HG02970 (cell line): ENCODE measurements at regions not wholly inside any gene's neighbourhood (a gene's known extent, or its start where the extent isn't known, plus 50 kb on each side); places are given as distances from the start of the nearest gene placed in this dataset.

Experiments
- ATAC-seq: cut with Tn5 transposase; IDR thresholded peaks from one replicate; pipeline ENCODE4 v1.9.1; 2021; ENCODE audit warnings: mild to moderate bottlenecking, moderate library complexity, moderate number of reproducible peaks; ENCODE audit not compliant: unreplicated experiment, low FRiP score

DNA sequence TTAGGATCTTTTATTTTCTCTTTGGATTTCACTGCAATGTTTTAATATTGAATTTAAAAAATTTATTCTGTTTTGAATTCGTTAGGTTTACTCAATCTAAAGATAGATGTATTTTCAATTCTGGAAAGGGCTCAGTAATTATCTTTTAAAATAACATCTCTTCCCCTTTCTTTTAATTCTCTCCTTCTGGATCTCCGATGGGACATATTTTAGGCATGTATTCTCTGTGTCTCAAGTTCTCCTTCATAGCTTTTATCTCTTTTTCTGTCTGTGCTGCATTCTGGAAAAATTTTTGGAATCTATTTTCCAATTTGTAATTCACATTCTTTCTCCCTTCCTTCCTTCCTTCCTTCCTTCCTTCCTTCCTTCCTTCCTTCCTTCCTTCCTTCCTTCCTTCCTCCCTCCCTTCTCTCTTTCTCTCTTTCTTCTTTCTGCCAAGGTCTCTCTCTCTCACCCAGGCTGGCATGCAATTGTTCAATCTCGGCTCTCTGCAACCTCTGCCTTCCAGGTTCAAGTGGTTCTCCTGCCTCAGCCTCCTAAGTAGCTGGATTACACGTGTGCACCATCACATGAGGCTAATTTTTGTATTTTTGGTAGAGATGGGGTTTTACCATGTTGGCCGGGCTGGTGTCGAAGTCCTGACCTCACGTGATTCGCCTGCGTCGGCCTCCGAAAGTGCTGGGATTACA, 98.5 kb upstream of the CTTNBP2 start:
- no peak for ATAC-seq

DNA sequence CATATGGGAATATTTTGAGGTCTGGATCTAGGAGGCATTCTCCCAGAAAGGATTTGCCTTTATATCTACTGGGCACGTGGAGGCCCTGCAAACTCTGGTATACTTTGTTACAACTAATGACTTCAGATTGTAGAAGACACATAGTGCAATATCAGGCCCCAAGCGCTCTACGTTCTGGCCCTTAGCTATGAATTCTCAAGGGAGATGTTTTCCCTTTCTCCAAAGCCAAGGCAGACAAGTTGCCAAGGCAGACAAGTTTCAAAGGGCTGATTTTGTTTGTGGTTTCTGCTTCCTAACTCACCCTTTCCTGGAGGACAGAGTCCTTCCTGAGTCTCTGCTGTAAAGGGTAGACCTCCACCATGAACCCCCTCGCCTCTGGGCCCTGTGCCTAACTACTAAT, 99.4 kb upstream of the CTTNBP2 start:
- ATAC-seq = no peak

DNA sequence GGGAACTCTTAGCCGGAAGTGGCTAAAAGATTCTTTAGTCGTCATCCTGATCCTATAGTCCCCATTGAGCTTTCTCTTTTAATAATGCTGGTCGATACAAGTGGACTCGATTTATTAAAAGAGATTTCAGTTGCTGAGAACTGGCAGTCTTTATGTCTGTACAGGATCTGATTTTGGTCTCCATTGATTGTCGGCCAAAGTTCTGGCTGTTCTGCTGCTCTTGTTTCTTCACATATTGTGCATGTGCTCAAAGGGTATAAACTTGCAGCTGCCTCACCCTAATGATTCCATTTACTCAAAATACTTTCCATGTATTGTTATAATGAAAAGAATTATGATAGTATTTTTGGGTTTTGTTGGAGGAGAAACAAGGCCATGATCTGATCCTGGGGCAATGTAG, 100.7 kb upstream of the CTTNBP2 start:
- ATAC-seq = no peak

DNA sequence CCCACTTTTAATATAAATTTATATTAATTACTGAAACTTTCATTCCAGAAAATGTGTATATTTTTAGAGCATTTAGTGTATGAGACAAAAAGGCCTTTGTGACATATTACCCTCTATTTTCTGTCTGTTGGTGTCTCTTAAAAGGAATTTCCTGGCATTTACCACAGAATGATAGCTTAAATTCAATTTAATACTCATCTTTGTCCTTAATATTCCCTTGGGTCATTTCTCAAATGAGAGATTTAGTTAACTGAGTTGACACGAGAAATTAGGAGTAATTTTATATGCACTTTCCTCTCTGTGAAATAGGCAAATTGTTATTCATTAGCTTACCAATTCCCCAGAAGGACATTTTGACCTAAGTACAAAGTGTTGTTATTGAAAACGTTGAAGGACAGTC, 101.7 kb upstream of the CTTNBP2 start:
- ATAC-seq = no peak

DNA sequence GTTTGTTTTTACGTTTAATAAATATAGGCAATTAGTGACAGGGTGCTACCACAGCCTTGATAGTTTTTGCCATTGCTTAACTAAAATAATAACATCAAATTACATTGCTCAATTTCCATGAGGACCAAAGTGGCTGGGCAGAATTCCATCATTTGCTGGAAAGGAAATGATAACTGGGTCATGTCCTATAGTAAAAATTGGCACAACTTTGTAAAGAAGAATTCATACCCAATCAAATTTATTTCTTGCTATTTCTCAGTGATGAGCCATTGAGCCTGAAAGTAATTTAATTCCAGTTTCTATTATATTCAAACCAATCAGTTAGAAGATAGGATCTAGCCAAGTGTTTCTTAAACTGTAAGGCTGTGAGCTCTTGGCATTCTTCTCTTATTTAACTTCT, 102.2 kb upstream of the CTTNBP2 start:
- ATAC-seq = no peak

DNA sequence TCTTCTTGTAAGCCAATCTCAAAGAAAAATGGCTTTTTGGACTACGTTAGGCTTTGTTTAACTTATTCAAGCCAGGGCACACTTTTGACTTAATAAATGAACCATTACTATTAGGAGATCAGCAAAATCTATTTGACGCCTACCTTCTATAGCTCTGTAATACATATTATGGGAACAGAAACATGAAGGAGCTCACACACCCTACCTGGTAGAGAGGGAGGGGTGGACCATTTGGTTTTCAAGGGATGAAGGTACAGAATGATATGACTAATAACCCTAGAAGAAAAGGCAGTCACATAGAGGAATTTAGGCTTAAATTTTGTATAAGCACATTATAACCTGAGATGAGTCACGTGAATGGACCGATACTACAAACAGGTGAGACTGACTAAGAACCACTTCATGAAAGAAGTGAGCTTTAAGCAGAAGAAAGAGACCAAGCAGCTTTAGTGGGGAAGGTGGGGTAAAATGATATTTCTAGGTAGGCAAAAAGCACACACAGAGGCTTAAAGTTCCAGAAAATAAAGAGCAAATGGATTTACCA, 106.8 kb upstream of the CTTNBP2 start:
- no peak for ATAC-seq

DNA sequence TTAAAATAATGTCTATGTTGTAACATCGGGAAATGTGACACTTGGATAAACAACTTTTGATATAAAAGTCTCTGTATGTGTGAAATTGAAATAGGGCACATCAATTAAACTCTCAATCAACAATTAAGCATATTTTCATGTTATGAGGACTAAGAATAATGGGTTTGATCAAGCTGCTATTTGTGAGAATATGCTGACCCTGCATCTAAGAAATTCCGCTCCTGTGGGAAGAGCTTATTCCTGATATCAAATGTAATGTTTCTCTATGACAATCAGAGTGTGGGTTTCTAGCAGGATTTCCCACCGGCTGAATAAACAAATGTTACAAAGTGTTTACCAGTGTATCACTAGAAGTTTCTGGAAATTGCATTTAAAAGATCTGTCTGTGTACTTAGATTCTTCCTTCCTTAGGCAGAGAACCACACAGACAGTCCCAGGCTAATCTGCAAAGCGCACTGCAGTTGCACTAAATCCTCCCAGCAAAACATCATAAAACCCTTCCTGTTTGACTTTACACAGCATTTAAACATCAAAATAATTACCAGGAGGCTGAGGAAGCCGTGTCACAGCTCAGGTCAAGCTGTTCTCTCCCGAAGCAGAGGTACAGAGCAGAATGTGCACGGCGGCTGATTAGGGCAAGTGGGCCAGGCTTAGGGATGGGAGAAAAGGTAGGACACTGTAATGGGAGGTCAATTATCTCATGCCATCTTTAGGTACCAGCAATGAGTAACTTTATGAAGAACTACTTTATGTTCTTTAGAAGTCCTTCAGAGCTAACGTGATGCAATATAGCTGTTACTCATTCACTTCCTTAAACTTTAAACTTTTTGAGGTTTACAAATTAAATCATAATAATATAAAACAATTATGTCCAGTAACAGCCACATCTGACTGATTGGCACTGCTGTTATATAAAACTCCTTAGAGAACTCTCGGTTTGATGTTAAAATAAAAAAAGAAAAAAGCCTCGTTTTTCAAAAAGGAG, 109.1 kb upstream of the CTTNBP2 start:
- ATAC-seq = no peak

DNA sequence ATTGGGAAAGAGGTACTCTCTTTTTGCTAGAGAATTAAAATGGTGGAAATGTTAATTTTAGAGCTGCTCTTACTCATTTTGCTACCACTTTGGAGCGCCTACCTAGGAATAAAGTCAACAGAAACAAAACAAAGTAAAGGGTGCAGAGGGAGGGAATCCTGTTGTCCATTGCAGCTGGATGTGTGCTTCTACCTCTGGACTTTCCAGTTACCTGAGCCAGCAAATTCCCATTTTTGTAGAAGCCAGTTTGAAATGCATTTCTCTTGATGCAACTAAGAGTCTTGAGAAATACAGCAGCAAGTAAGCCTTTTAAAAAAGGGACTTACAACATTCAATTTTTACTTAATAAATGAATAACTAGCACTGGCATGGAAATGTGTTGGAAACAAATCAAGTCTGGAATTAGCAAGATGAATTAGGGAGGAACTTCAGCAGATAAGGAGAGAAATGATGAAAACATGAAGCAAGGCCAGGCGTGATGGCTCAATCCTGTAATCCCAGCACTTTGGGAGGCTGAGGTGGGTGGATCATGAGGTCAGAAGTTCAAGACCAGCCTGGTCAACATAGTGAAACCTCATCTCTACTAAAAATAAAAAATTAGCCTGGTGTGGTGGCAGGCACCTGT, 113.5 kb upstream of the CTTNBP2 start:
- no peak for ATAC-seq

DNA sequence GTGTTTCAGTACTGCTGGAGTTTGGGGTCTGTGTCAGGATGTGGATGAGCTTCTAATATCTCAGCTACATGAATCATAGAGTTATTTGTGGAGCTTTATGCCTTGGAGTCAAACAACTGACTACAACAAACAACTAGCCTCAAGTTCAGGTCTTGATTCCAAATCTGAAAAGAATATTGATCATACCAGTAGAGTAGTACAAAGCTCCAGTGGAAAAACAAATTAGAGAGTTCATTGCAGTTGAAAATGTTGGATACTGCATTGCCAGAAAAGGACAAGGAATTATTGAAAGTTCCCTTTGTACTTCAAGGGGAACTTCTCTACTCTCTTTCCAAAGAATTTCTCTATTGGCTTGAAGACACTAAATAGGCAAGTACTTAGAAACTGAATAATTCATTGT, 117.6 kb upstream of the CTTNBP2 start:
- ATAC-seq = no peak

DNA sequence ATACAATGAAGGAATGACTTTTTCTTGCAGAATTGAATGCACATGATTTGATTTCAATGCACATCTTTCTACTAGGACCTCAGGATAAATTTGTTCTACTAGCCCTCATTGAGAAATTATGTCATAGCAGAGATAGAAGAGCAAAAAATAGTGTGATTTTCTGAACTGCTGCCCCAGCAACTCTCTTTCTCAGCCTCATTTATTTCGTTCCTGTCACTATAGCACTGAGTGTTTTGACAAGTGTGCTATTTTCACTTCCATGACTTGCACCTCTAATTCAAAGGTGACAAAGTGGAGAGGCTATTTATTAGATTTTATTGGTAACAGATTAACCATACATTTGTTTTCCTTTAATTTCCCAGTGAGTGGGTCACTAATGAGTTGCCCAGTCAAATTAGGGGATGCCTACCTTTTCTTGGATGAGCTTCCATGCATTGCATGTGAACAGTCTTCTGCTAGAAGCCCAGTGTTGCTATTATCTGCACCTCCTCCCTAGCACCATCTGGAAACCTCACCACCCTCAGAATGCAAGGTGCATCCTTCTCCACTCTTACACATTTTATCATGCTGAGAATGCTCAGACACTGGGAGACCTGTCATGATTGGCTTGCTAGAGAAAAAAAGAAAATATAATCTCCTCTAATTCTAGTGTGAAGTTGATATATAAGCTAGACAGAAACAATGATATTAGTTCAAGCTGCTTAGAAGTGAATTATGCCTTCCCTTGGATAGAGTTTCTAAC, 119.6 kb upstream of the CTTNBP2 start:
- no peak for ATAC-seq

DNA sequence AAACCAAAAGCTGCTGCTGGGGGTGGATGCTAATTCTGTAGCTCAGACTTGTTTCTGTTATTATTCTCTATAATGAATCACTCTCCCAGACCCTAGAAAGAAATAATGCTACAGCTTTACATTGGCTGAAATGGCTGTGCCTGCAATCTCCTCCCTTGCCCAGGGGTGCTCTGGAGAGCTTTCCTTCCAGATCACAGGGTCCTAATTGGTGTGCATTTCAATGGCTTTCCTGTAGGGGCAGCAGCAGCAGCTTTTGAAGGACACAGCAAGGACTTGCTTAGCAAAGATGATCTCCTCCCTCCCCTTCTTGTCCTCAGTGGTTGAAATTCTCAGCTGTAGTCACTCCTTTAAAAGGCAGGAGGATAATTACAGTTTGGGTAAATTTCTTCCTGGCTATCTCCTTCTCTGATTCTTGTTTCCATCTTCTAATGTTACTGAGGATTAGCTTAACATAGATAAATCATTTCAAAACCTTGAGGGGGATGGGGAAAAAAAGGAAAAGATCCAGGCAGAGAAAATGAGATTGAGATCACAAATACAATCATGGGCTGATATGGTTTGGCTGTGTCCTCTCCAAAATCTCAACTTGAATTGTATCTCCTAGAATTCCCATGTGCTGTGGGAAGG, 120.2 kb upstream of the CTTNBP2 start:
- ATAC-seq = peak; percentile 86

DNA sequence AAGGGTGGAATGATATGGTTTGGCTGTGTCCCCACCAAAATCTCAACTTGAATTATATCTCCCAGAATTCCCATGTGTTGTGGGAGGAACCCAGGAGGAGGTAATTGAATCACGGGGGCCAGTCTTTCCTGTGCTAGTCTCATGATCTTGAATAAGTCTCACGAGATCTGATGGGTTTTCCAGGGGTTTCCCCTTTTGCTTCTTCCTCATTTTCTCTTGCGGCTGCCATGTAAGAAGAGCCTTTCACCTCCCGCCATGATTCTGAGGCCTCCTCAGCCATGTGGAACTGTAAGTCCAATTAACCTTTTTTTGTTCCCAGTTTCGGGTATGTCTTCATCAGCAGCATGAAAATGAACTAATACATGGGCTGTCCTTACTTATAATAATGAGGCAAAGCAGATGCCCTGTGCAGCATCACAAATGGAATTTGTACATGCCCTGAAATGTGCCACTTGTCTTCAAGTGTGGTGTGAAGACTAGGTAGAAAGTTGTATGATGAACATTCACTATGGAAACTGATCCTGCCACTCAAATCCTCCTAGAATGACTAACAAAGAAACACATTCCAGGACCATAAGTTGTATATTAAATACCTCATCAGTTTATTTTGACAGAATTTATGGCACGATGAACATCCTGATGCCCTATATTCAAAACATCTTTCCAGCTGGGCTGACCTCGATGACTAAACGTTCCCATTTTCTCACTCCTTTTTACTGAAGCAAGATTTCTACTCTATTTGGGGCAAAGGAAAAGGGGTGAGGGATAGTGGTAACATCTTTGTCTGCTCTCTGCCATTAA, 122.8 kb upstream of the CTTNBP2 start:
- ATAC-seq = no peak

DNA sequence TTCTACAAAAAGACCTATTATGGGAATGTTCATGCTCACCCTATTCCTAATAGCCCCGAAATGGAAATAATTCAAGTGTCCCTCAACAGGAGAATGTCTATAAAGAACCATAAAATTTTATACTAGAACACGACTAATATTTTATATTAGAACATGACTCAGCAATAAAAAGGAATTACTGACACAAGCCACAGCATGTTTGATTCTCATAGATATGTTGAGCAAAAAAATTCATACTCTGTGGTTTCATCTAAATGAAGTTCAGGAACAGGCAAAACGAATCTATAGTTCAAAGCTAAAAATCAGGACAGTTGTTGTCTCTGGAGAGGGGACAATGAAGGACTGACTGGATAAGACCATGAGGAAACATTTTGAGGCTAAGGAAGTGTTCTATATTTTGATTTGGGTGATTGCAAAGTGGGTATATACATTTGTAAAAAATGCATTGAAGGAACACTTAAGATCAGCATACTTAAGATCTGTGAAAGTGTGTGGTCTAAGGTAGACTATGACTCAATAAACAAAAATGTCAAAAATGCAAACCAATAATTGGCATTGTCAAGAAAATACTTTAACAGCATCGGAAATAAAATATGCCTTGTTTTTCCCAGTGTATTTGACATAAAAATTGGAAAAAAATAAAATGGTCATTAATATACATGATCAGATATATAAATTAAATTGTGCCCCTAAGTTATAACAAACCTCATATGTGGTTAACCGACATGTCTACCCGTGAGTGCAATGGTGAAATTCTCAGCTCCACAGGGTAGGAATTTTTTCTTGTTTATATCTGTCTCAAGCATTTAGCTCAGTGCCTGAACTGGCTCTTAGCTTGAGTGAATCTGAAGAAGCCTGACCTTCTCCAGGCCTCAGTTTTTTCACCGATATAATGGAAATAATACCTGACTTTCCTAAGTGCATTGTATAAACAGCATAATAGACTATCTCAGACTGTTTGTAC, 124.9 kb upstream of the CTTNBP2 start:
- ATAC-seq = no peak

DNA sequence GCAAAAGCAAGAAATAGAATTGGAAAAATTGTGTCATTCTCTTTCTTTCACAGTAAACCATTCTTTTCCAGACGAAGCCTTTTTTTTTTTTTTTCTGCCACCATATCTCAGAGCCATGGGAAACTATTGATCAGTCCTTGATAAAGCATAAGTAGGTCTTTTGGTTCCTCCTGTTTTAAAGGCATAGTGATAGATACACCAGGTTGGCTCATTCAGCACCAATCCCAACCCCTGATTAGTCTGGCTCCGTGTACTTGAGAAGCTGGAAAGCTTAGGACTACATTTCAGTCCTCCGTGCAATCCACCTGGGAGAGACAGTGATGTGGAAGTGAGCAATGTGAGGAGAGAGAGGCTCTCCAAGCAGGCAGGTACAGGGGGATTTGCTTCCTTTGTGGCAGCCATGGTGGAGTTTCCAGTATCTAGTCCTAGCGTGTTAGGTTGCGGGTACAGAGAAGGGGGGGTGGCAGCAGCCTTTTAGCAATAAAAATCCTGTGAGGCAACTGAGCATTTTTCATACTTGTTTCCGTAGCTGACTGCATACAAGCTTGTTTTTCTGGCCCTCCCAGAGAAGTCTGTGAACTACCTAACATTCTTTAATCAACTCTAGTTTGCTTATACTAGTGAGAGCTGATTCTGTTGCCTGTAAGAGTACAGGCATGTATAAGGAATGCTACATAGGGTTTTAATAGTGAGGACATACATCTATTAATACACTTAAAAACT, 127.4 kb upstream of the CTTNBP2 start:
- ATAC-seq = no peak

DNA sequence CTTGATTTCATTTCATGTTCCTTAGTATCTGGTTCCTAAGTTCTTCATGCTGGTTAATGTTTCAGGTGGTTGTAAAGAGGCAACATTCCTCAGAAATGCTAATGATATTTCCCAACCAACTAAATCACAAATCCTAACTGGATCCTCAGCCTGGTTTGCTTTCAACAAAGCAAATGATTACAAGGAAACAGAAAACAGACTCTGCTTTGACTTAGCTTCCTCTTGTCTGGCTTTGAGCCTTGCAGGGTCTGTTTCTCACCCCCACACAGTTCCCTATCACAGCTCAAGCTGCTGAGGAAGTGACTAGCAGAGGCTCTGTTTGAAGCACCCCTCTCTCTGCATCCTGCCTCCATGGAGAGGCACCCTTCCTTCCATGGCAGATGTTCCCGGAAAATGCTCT, 130.2 kb upstream of the CTTNBP2 start:
- no peak for ATAC-seq

DNA sequence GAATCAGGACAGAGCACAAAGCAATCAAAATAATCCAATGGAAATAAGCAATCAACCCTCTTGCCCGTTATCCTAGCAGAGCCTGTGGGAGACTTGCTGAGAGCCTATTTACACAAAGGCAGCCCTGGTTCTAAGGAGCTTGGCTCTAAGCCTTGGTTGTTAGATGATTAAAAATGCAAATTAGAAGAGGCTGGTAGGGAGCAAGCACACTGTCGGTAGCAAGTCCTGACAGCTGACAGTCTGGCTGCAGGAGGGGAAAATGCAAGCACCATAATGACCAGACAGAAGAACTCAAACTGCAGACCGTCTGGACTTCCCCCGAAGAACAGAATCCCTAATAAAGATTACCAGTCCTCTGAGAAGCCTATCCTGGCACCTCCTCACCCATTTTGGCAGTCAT, 131.8 kb upstream of the CTTNBP2 start:
- no peak for ATAC-seq

DNA sequence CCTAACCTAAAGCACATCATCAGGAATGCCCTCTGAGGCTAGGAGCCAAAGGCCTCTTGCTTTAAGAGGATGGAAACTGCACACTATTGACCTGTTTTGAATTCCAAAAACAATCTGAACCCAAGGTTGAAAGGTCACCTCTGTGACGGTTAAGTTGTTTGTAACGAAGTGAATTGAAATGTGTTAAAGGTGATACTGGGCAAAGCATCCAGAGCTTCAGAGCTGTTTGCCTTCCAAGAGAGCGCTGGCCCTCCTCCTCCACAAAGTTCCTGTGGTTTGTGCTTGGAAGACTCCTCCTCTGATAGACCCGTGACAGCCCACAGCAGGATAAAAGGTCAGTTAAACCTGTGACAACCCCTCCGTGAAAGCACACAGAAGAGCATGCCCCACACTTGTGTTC, 133.7 kb upstream of the CTTNBP2 start:
- ATAC-seq = no peak
